Pancreas (tissue), 10 donors: ENCODE measurements at regions not wholly inside any gene's neighbourhood (a gene's known extent, or its start where the extent isn't known, plus 50 kb on each side); places are given as distances from the start of the nearest gene placed in this dataset.

Experiments used
- ATAC-seq, 4 donors: fragments of 200-7000 bp; cut with Tn5 transposase; one replicate each; pipeline versions ENCODE4 v1.8.0 to v1.9.1; 2020; ENCODE audit warnings: mild to moderate bottlenecking in 4 of 4, moderate library complexity in 4 of 4
- DNase-seq, 6 donors: peaks; one replicate each; pipeline ENCODE4 v3.0.0-alpha.2; 2020
- FAIRE-seq: peaks from 2 replicates; lab custom pipeline; 2012; peaks lifted over from hg19 to GRCh38; lab: Jason Lieb, UNC
- H3K27ac ChIP-seq, 4 donors: fragments of 200-600 bp; sonication (generic); 1 replicate in 3 of 4; 2 replicates in 1 of 4; pipeline versions ENCODE4 v1.5.0 to v1.8.0; 2020
- H3K27me3 ChIP-seq, 4 donors: fragments of 200-600 bp; one replicate each; pipeline ENCODE4 v1.8.0; 2021
- H3K36me3 ChIP-seq, 3 donors: fragments of 200-600 bp; sonication (generic) in 1 of 3; one replicate each; pipeline versions ENCODE4 v1.5.0 to v1.8.0; 2020 to 2021
- H3K4me1 ChIP-seq, 3 donors: fragments of 200-600 bp; one replicate each; pipeline ENCODE4 v1.8.0; 2021
- H3K4me3 ChIP-seq, 4 donors: fragments of 200-600 bp; sonication (generic) in 2 of 4; one replicate each; pipeline versions ENCODE4 v1.5.0 to v1.8.0; 2020 to 2021
- H3K9me3 ChIP-seq, 4 donors: fragments of 200-600 bp; one replicate each; pipeline ENCODE4 v1.8.0; 2021
- WGBS, 2 donors: extraction: QIAGEN DNeasy Blood & Tissue Kit; methylation state at CpG; one replicate each; pipeline ENCODE4 v1.1.7; 2013; 5-methylcytosine and 5-hydroxymethylcytosine counted together
- intact Hi-C, 3 donors: fragments of 100-400 bp; cut with DNase I; formaldehyde crosslinking; loops; one replicate each; pipeline versions ENCODE4 v1.11.1 to v1.14.2; 2022
- TF ChIP-seq, protein P1 (sequence below), 4 donors: fragments of 200-600 bp; sonication (generic) in 3 of 4; IDR thresholded peaks; one replicate each; pipeline versions ENCODE4 v1.5.0 to v1.8.0; 2021; ENCODE audit warnings: antibody characterized with exemption in 4 of 4
- donor health status: healthy with polysubstance abuse.
- donor health status: DM: no; HTN: no; CAD: no; lungs with moderate emphysema.
- donor health status: DM: no; HTN: no; CAD: no.
- donor health status: control.
- donor health status: control.
- donor health status: Bipolar disorder and iron deficiency.
- donor health status: DM: yes; HTN: yes; CAD: no.
- donor health status: DM: no; HTN: no; CAD: no.
- donor health status: DM: no; HTN: no; CAD: no.
- donor health status: DM: yes; HTN: yes; CAD: no.

DNA sequence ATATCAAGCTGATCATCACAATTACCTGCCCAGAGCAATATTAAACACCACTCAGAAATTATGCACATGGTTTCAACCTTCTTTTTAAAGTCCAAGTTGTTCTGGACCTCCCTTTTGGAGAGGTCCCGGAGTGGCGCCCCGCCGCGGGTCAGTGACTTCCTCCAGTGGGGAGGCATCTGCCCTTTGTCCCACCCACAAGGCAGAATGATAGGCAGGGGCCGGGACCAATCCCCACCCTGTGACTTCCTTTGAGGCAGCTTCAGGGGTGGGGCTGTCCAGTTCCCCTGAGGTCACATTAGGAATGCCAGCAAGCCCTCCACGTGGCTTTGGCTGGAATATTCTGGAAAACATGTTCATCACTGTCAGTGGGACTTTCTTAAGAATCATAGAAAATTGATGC is 207.0 kb downstream of the ANKRD60 start:
- Histone ChIP-seq H3K4me3 (no peak overlapping the region), H3K4me1 (peaks cover 0 to 9% (median 6%) of the 10 kb centered on the region in 3 donors), H3K9me3 (no peaks in the 10 kb centered on the region), H3K27me3 (no peaks in the 10 kb centered on the region), H3K27ac (peak overlapping the region in 2 of 4 donors; percentile 81 to 86), H3K36me3 (no peaks in the 10 kb centered on the region)
- TF ChIP-seq, protein P1, sequence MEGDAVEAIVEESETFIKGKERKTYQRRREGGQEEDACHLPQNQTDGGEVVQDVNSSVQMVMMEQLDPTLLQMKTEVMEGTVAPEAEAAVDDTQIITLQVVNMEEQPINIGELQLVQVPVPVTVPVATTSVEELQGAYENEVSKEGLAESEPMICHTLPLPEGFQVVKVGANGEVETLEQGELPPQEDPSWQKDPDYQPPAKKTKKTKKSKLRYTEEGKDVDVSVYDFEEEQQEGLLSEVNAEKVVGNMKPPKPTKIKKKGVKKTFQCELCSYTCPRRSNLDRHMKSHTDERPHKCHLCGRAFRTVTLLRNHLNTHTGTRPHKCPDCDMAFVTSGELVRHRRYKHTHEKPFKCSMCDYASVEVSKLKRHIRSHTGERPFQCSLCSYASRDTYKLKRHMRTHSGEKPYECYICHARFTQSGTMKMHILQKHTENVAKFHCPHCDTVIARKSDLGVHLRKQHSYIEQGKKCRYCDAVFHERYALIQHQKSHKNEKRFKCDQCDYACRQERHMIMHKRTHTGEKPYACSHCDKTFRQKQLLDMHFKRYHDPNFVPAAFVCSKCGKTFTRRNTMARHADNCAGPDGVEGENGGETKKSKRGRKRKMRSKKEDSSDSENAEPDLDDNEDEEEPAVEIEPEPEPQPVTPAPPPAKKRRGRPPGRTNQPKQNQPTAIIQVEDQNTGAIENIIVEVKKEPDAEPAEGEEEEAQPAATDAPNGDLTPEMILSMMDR (IDR thresholded peaks at IDR 0.05): no peak
- ATAC-seq: no peak
- FAIRE-seq: no peak
- intact Hi-C loops: no loop called here
- peak in 1 of 6 donors; percentile 11 for DNase-seq
- WGBS, 2 donors: 73 to 82% methylated on average over 7 of the region's 7 CpGs

DNA sequence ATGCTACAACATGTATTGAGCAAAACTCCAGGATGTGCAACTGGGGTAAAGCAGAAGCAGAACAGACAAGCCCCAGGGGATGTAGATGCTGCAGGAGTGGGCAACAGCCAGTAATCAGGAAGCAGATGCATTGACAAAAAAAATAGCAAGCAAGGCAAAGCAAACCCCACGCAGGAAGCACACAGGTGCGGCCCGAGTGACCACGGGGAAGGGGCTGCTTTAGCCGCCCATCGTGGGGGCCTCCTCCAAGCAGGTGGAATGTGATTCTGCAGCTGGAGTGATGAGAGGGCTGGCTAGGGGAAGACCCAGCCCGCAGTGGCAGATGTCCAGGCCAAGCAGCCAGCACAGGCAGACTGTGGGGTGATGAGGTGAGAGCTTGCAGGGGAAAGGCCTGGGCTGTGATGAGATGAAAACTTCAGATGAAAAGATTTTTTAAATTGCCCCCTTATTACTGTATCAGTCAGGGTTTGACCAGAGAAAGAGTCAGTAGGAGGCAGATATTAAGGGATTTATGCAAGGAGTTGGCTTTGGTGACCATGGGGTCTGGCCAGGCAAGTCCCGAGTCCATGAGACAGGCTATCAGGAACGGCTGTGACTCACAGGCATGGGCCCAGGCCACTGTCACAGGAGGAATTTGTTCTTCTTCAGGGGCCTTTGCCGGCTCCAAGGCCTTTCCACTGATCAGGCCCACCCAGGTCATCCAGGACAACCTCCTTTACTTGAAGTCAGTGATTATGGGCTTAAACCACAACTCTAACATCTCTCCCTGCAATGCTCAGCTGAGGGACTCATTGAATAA is 207.6 kb downstream of the ANKRD60 start:
- ATAC-seq: no peak
- peak overlapping the region; percentile 35 to 86 (median 62) for H3K27ac ChIP-seq
- DNase-seq: peak in 1 of 6 donors; percentile 12
- H3K9me3 ChIP-seq: no peaks in the 10 kb centered on the region
- H3K4me3 ChIP-seq: no peak overlapping the region
- 43 to 59% methylated on average over 10 of the region's 10 CpGs for WGBS, 2 donors
- H3K4me1 ChIP-seq: peaks cover 0 to 7% (median 6%) of the 10 kb centered on the region in 3 donors
- FAIRE-seq: no peak
- no peaks in the 10 kb centered on the region for H3K27me3 ChIP-seq
- H3K36me3 ChIP-seq: no peaks in the 10 kb centered on the region
- TF ChIP-seq, protein P1 (IDR thresholded peaks at IDR 0.05): no peak
- intact Hi-C loops: no loop called here

DNA sequence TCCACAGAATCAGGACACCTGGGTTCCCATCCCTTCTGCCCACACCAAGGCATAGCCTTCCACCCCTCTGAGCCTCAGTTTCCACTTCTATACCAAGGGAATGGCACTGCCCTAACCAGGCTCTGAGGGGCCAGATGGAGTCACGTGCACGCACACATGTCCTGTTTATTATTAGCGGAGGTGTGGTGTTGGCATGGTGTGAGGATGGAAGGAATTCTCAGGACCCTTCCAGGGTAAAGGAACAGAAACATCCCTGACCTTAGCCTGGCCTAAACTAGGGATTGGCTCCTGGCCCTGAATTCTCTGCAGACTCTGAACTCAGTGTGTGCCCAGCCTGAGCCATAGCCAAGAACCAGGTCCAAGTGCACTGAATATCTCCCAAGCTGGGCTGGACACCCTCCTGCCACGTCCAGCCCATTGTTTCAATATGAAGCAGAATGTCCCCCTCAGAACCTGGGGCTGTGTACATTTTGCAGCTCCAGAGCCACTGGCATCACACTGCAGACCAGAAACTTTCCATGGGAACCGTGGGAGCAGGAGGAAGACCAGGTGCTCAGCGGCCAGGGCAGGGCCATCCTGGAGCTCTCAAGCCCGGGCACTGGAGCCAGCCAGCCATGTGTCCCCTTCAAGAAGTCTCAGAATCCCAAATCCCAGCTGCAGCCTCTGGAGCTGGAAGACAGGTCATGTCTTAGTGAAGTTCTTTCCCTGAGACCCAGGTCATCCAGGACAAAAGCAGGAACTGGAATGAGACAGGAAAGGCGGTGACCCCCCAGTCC is 208.4 kb downstream of the ANKRD60 start:
- Histone ChIP-seq H3K27ac (peak overlapping the region; percentile 35 to 87 (median 84)), H3K4me3 (no peak overlapping the region), H3K9me3 (no peaks in the 10 kb centered on the region), H3K4me1 (peaks cover 0 to under 1% (median 0%) of the 10 kb centered on the region in 3 donors), H3K27me3 (no peaks in the 10 kb centered on the region), H3K36me3 (no peaks in the 10 kb centered on the region)
- TF ChIP-seq, protein P1 (IDR thresholded peaks at IDR 0.05): no peak
- FAIRE-seq (no peak), DNase-seq (no peak), ATAC-seq (peak in 1 of 4 donors; percentile 16)
- 46 to 48% methylated on average over 8 of the region's 8 CpGs for WGBS, 2 donors
- intact Hi-C loops: no loop called here

DNA sequence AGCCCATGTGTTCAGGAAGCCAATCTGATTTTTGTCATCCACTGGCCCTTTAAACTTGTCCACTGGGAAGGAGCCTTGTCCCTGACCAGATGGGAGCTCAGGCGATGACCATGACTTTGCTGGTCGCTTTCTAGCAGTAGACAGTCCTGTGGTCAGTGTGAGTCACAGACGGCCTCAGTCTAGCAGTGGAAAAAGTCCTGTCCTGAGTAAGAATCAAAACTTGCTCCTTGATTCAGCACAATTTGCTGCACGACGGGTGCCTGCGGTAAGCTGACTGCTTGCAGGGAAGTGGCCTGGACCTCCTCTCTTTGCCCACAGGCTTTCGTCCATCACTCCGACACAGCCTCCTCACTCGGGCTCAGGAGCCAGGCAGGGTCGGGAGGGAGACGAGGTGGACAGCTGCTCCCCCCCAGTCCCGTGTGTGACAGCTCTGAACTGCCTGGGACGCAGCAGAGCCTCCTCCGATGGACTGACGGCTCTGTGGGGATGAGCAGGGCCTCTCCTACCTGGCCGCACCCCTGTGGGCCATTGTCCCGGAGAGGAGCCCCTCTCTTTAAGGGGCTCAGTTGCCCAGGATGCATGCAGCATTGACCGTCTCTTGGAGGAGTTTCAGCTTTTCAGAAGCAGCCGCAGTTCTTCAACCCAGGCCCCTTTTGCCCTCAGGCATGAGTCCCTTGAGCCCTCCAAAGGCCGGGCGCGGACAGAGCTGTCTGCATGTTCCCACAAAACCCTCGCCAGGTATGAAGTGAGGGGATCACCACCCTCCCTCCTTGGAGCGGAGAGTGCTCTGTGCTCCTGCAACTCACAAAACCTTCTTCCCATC is 209.2 kb downstream of the ANKRD60 start:
- FAIRE-seq (no peak), ATAC-seq (no peak), DNase-seq (no peak)
- no peaks in the 10 kb centered on the region for H3K36me3 ChIP-seq
- H3K27ac ChIP-seq: peak overlapping the region; percentile 81 to 87 (median 84)
- no peak overlapping the region for H3K4me3 ChIP-seq
- H3K9me3 ChIP-seq: no peaks in the 10 kb centered on the region
- no peaks in the 10 kb centered on the region for H3K27me3 ChIP-seq
- no peaks in the 10 kb centered on the region for H3K4me1 ChIP-seq
- intact Hi-C loops: no loop called here
- 59 to 71% methylated on average over 24 of the region's 24 CpGs for WGBS, 2 donors
- TF ChIP-seq, protein P1 (IDR thresholded peaks at IDR 0.05): no peak
